ENCODE measurements at regions not wholly inside any gene's neighbourhood (a gene's known extent, or its start where the extent isn't known, plus 50 kb on each side); places are given as distances from the start of the nearest gene placed in this dataset.

GRCh38 chr18:45542043-45542442, 73.2 kb upstream of the SLC14A2 start:
- Histone ChIP-seq H3K27ac (no peak overlapping the region), H3K4me3 (no peak overlapping the region), H3K9ac (ENCODE audit: insufficient read length) (no peak overlapping the region), H3K36me3 (ENCODE audit: insufficient read depth, low read length) (no peaks in the 10 kb centered on the region), H3K9me3 (ENCODE audit: low read depth, low read length) (no peaks in the 10 kb centered on the region)
- DNase-seq (ENCODE audit: low read depth, low spot score), result no peak
- TF ChIP-seq EZH2 (IDR thresholded peaks at IDR 0.05) (no peak), POLR2AphosphoS5 (IDR thresholded peaks at IDR 0.05; ENCODE audit: borderline replicate concordance, low read depth, low read length) (no peak), FOXP2 (optimal IDR thresholded peaks at IDR 0.05; ENCODE audit: control extremely low read depth, extremely low read length, insufficient read depth) (no peak)

GRCh38 chr18:45547910-45548309, 67.4 kb upstream of the SLC14A2 start:
- no peak for TF ChIP-seq FOXP2 (optimal IDR thresholded peaks at IDR 0.05; ENCODE audit: control extremely low read depth, extremely low read length, insufficient read depth)
- TF ChIP-seq EZH2 (IDR thresholded peaks at IDR 0.05), result no peak
- H3K4me3 ChIP-seq, result no peak overlapping the region
- no peak for DNase-seq (ENCODE audit: low read depth, low spot score)
- no peak overlapping the region for H3K27ac ChIP-seq
- H3K36me3 ChIP-seq (ENCODE audit: insufficient read depth, low read length), result no peaks in the 10 kb centered on the region
- H3K9ac ChIP-seq (ENCODE audit: insufficient read length), result no peak overlapping the region
- no peaks in the 10 kb centered on the region for H3K9me3 ChIP-seq (ENCODE audit: low read depth, low read length)

DNA sequence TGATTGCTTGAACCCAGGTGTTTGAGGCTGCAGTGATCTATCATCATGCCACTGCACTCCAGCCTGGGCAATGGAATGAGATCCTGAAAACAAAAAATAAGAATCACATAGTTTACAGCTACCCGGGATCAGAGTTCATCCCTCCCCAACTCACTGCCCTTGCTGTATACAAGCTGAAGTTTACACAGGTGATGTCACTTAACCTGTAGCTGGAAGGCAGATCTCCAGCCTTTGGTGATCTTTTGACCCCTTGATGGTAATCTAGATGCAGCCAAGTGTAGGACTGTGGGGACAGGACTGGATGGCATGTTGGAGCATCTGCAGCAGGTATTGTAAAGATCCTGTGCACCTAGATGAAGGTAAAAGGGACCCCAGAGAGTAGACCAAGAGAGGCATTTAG, 66.7 kb upstream of the SLC14A2 start:
- no peak overlapping the region for H3K27ac ChIP-seq
- TF ChIP-seq FOXP2 (optimal IDR thresholded peaks at IDR 0.05; ENCODE audit: control extremely low read depth, extremely low read length, insufficient read depth) (no peak), POLR2AphosphoS5 (IDR thresholded peaks at IDR 0.05; ENCODE audit: borderline replicate concordance, low read depth, low read length) (no peak), EZH2 (IDR thresholded peaks at IDR 0.05) (no peak)
- H3K36me3 ChIP-seq (ENCODE audit: insufficient read depth, low read length), result no peaks in the 10 kb centered on the region
- DNase-seq (ENCODE audit: low read depth, low spot score), result no peak
- no peak overlapping the region for H3K9ac ChIP-seq (ENCODE audit: insufficient read length)
- H3K4me3 ChIP-seq, result no peak overlapping the region
- H3K9me3 ChIP-seq (ENCODE audit: low read depth, low read length), result no peaks in the 10 kb centered on the region

DNA sequence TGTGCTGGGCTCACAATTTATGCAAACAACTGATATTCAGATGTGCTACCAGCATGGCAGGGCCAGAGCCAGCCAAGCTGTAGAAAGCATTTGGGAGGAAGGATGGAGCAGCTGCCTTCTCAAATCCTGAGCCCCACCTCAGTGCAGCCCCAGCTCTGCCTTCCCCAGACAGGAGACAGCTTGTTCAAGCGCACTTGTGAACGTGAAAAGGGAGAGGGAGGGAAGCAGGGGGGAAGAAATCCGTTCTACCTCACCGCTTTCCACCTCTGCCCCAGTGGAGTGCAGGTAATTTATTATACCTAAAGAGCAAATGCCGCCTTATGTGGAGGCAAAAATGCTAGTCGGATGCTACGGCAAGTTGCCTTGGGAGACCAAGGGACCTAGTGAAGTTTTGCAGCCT, 66.0 kb upstream of the SLC14A2 start:
- Histone ChIP-seq H3K9me3 (ENCODE audit: low read depth, low read length) (no peaks in the 10 kb centered on the region), H3K27ac (no peak overlapping the region), H3K4me3 (no peak overlapping the region), H3K9ac (ENCODE audit: insufficient read length) (no peak overlapping the region), H3K36me3 (ENCODE audit: insufficient read depth, low read length) (no peaks in the 10 kb centered on the region)
- DNase-seq (ENCODE audit: low read depth, low spot score), result no peak
- TF ChIP-seq FOXP2 (optimal IDR thresholded peaks at IDR 0.05; ENCODE audit: control extremely low read depth, extremely low read length, insufficient read depth) (no peak), EZH2 (IDR thresholded peaks at IDR 0.05) (no peak), POLR2AphosphoS5 (IDR thresholded peaks at IDR 0.05; ENCODE audit: borderline replicate concordance, low read depth, low read length) (no peak)

GRCh38 chr18:45551142-45551815, 64.0 kb upstream of the SLC14A2 start:
- no peak for TF ChIP-seq FOXP2 (optimal IDR thresholded peaks at IDR 0.05; ENCODE audit: control extremely low read depth, extremely low read length, insufficient read depth)
- no peak for TF ChIP-seq POLR2AphosphoS5 (IDR thresholded peaks at IDR 0.05; ENCODE audit: borderline replicate concordance, low read depth, low read length)
- no peak for TF ChIP-seq EZH2 (IDR thresholded peaks at IDR 0.05)
- Histone ChIP-seq H3K9ac (ENCODE audit: insufficient read length) (no peak overlapping the region), H3K36me3 (ENCODE audit: insufficient read depth, low read length) (no peaks in the 10 kb centered on the region), H3K9me3 (ENCODE audit: low read depth, low read length) (no peaks in the 10 kb centered on the region), H3K27ac (no peak overlapping the region), H3K4me3 (no peak overlapping the region)
- DNase-seq (ENCODE audit: low read depth, low spot score), result no peak

- H3K4me3 ChIP-seq, result no peak overlapping the region
- DNase-seq (ENCODE audit: low read depth, low spot score), result no peak
- no peaks in the 10 kb centered on the region for H3K9me3 ChIP-seq (ENCODE audit: low read depth, low read length)
- H3K9ac ChIP-seq (ENCODE audit: insufficient read length), result no peak overlapping the region
- no peaks in the 10 kb centered on the region for H3K36me3 ChIP-seq (ENCODE audit: insufficient read depth, low read length)
- no peak overlapping the region for H3K27ac ChIP-seq
- no peak for TF ChIP-seq FOXP2 (optimal IDR thresholded peaks at IDR 0.05; ENCODE audit: control extremely low read depth, extremely low read length, insufficient read depth)
- no peak for TF ChIP-seq POLR2AphosphoS5 (IDR thresholded peaks at IDR 0.05; ENCODE audit: borderline replicate concordance, low read depth, low read length)
- no peak for TF ChIP-seq EZH2 (IDR thresholded peaks at IDR 0.05)
These were observed 61.4 kb upstream of the SLC14A2 start for GRCh38 chr18:45553723-45554388.

- H3K9me3 ChIP-seq (ENCODE audit: low read depth, low read length), result no peaks in the 10 kb centered on the region
- TF ChIP-seq EZH2 (IDR thresholded peaks at IDR 0.05) (no peak), POLR2AphosphoS5 (IDR thresholded peaks at IDR 0.05; ENCODE audit: borderline replicate concordance, low read depth, low read length) (no peak), FOXP2 (optimal IDR thresholded peaks at IDR 0.05; ENCODE audit: control extremely low read depth, extremely low read length, insufficient read depth) (no peak)
- no peak overlapping the region for H3K4me3 ChIP-seq
- H3K27ac ChIP-seq, result no peak overlapping the region
- no peak for DNase-seq (ENCODE audit: low read depth, low spot score)
- H3K9ac ChIP-seq (ENCODE audit: insufficient read length), result no peak overlapping the region
- H3K36me3 ChIP-seq (ENCODE audit: insufficient read depth, low read length), result no peaks in the 10 kb centered on the region
These were observed 60.9 kb upstream of the SLC14A2 start for GRCh38 chr18:45554389-45554737.

GRCh38 chr18:45556222-45556621, 59.1 kb upstream of the SLC14A2 start:
- TF ChIP-seq EZH2 (IDR thresholded peaks at IDR 0.05), result no peak
- TF ChIP-seq FOXP2 (optimal IDR thresholded peaks at IDR 0.05; ENCODE audit: control extremely low read depth, extremely low read length, insufficient read depth), result no peak
- TF ChIP-seq POLR2AphosphoS5 (IDR thresholded peaks at IDR 0.05; ENCODE audit: borderline replicate concordance, low read depth, low read length), result no peak
- no peak overlapping the region for H3K27ac ChIP-seq
- DNase-seq (ENCODE audit: low read depth, low spot score), result no peak
- no peak overlapping the region for H3K4me3 ChIP-seq
- no peaks in the 10 kb centered on the region for H3K36me3 ChIP-seq (ENCODE audit: insufficient read depth, low read length)
- no peak overlapping the region for H3K9ac ChIP-seq (ENCODE audit: insufficient read length)
- no peaks in the 10 kb centered on the region for H3K9me3 ChIP-seq (ENCODE audit: low read depth, low read length)

DNA sequence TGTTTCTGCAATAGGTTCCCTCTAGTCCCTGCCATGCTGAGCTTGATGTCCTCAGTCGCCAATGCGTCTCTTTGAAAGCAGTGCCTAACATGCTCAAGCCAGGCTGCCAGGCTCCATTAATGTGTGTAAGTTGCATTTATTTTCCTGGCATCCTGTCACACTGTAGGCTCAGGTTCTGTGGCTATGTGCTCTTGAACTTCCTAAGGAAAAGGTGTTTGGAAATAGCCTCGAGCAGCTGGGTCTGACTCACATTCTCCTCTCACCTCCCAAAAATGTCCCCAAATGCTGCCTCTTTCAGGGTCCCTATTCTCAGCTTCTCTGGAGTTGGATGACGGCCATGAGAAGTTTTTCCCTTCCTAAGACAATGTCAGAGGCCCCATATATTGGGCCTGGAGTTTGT, 58.0 kb upstream of the SLC14A2 start:
- TF ChIP-seq FOXP2 (optimal IDR thresholded peaks at IDR 0.05; ENCODE audit: control extremely low read depth, extremely low read length, insufficient read depth) (no peak), POLR2AphosphoS5 (IDR thresholded peaks at IDR 0.05; ENCODE audit: borderline replicate concordance, low read depth, low read length) (no peak), EZH2 (IDR thresholded peaks at IDR 0.05) (no peak)
- DNase-seq (ENCODE audit: low read depth, low spot score), result no peak
- no peak overlapping the region for H3K27ac ChIP-seq

More for the DNA sequence above, 58.0 kb upstream of the SLC14A2 start:
- no peaks in the 10 kb centered on the region for H3K9me3 ChIP-seq (ENCODE audit: low read depth, low read length)
- H3K36me3 ChIP-seq (ENCODE audit: insufficient read depth, low read length), result no peaks in the 10 kb centered on the region
- H3K4me3 ChIP-seq, result no peak overlapping the region
- no peak overlapping the region for H3K9ac ChIP-seq (ENCODE audit: insufficient read length)
